GM21447 (cell line): ENCODE measurements at regions not wholly inside any gene's neighbourhood (a gene's known extent, or its start where the extent isn't known, plus 50 kb on each side); places are given as distances from the start of the nearest gene placed in this dataset.

Source experiments
- ATAC-seq: cut with Tn5 transposase; IDR thresholded peaks from one replicate; pipeline ENCODE4 v1.9.1; 2021; ENCODE audit not compliant: unreplicated experiment

DNA sequence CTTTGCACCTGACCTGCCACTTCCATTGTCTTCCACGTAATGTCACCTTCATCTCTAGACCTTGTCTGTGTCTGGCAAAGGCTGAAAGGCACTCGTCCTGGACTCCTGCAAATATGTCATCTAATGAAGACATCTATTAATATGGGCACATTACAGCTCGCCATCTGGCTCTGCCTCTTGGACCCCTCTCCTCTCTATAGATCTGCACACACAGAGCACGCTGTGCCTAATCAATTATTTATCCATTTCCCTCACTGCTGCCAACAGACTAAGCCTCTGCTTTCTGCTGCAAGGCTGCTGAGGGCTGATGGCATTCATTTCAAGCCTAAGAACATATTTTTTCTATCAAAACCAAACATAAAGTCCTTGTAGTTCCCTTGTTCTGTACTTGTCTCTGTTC is 573.0 kb downstream of the TUSC7 start:
- ATAC-seq: no peak

DNA sequence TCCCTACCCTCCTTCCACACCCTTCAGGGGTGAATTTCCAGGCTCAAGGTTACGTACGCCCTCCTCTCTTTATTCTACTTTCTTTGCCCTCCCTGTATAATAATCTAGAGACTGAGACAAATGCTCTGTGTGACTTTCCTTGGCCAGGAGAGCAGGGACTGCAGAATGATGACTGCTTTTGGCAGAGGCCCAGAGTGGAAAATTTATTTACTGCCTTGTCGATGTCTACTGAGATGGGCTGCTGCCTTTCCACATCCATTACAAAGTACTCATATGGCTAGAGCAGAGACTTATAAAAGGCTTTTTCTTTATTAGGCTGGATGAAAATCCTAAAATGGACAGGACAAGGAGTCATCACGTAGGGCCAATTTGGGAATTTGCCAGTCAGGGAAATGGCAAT is 576.2 kb downstream of the TUSC7 start:
- no peak for ATAC-seq

DNA sequence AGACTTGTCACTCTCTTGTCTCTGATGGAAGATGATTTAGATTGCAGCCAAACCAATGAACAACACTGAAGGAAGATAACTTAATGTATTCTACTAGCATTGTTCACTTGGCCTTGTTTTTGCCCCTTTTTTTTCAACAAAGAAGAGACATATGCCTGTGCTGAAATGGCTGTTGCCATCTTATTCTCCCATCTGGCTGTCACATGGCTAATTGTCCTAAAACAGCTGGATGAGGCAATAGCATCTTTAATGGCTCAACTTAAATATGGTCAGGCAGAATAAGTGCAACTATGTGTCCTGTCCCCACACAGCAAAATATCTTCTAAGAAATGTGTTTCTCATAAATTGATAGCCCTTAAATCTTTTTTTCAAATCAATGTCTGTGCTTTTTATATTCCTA is 576.9 kb downstream of the TUSC7 start:
- no peak for ATAC-seq

DNA sequence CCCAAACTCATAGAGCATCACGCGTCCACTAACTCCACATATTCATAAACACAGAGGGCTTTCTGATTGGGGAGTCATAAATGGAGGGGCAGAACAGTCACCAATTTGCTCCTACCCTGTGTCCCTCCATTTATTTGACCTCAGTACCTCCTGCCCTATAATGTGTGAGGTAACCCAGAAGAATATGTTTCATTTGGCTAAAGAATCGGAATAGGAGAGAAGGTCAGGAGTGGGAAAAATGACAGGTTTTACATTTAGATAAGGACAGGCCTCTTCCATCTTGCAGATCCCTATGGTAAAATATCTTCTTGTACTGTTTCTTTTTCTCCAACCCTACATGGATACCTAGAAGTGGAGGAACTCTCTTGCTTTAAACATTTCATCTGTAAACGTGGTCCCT is 578.0 kb downstream of the TUSC7 start:
- no peak for ATAC-seq

DNA sequence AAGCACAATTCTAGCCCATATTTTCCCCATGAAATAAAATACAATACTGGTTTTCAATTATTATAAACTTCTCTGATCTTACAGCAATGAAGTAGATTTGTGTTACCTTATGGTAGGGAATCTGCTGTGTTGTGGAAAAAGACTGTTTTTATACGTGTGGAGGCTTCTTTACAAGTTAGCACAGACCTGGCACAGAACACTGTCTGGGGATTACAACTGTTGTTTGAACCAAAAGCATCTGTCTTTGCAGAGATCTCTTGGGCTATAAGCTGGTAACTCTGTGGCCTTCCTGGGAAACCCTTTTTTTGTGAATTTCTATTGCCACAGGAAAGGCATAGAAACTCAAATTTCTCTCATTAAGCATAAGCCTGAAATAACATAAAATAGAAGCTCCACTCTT is 581.9 kb downstream of the TUSC7 start:
- no peak for ATAC-seq

DNA sequence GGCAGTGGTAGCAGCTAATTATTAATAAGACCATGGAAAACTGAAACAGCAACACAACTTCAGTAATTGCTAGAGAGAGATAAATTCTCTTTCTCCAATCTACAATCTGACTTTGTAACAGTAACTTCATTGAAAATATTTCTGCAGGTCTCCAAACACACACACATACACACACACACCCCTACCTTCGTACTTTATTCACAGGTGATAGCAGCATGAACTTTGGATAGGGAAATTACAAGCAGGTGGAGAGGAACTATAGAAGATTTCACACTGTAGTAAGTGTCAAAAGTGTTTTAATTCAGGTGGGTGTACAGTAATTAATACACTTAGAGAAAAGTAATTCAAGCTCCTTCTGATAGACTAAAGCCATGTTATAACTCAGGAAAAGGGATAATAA is 587.5 kb downstream of the TUSC7 start:
- ATAC-seq: no peak

DNA sequence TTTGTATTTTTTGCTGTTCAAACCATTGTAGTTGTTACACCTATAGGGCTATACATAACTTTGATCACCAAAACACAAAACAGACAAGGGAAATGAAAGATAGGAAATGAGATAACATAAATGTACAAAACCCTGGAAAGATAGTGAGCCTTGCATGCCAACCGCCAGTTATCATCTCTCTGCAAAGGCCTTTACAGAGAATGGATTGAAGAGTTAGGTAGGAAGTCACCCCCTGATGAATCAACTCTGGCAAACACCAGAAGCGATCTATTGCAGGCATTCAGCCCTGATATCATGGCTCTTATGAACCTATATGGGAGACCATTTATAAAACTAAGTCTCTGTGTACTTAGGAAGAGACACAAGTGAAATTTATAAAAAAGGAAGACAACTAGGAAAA is 588.0 kb downstream of the TUSC7 start:
- no peak for ATAC-seq

DNA sequence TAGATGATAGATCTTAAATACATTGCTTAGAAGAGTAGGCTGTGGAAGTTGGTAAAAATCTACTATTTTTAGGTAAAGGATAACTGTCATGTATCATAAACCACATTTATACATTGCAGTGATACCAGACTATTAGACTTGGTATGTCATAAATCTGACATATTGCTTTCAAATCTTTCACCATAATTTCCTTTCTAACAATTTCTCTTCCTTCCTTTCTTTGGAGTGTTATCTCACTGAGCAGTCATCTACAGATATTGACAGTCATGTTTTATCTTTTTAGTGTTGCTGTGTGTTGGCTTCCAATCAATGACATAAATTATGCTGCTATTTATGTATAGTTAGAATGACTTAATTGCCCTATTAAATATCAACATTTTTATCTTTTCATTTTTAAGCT is 588.7 kb downstream of the TUSC7 start:
- ATAC-seq: no peak

DNA sequence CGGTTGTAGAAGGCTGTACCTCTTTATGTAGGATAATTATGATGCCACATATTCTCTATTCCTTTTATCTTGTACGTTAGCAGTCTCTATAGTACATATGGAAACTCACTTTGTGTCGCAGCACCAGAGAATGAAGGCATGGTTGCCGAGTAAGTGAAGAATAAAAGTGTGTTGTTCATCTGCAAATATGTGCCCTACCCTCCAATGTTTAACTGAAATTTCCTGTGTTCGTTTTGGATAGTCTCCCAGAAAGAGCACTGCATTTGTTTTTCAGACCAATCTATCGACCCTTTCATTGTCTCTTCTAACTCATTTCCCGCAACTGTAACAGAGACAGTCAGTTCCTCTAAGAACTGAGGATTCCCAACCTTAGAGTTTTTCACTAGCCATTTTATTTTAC is 592.8 kb downstream of the TUSC7 start:
- no peak for ATAC-seq

DNA sequence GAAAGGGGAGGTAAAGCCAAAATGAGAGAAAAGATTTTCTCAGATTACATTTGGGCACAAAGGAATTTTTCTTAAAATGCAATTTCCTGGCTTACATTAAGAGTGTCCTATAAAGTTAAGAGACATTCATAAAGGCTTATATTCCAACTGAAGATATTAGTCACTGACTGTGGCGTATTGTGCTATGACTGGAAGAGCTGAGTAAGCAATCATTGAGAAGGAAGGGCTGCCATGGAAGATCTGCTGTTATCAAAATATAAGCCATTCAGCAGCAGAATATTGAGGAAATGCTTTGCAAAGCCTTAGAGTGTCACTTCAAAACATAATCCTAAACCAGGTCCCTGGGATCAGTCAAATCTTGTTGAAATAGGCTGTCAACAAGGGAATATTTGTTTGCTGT is 593.9 kb downstream of the TUSC7 start:
- no peak for ATAC-seq

DNA sequence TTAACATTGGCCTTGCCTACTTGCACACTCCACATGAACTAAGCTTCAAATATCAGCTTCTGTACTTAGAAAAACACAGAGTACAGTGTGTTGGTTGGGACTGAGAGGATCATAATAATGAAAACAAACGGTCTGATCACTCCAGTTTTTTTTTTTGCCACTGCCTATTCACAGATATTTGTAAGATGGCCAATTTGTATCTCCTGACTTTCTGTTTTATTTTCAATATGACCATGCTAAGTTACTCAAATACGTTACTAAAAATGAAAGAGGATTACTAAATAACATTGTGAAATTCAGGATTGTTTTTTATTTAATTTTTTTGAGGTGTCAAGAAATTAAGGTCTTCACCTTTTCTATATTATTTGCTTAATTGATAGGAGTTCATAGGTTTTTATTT is 595.1 kb downstream of the TUSC7 start:
- no peak for ATAC-seq

DNA sequence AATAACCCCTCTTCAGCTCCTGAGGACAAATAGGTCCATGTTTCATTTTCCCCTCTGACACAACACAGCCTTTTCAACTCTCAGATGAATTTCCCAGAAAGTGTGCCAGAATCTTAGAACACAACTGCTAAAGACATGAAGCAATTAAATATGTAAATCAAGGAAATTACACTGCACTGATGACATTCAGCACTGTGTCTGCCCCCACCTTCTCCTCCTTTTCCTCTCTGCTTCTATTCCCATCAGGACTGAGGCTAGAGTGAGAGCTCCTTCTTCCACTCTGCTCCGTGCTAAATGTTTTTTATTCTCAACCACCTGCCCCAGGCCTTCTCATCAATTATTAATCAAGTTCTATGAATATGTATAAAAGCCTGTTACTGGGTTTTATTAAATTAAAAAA is 596.1 kb downstream of the TUSC7 start:
- ATAC-seq: no peak

DNA sequence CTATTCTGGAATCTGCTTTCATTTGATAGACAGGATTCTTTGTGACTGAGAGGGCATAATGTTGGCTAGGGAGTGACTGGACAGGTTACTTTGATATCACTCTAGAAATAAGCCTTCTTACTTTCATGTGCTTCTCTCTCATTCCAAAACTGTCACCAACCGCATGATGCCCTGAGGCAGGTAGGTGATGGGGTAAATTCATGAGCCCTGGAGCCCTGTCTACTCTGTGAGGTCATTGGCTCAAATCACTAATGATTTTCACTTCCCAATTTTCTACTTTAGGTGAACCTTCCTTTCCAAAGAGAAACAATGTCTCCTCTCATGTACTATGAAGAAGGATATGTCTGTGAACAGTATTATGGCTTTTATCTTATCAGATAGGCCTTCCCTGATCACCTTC is 596.7 kb downstream of the TUSC7 start:
- peak; percentile 58 for ATAC-seq

DNA sequence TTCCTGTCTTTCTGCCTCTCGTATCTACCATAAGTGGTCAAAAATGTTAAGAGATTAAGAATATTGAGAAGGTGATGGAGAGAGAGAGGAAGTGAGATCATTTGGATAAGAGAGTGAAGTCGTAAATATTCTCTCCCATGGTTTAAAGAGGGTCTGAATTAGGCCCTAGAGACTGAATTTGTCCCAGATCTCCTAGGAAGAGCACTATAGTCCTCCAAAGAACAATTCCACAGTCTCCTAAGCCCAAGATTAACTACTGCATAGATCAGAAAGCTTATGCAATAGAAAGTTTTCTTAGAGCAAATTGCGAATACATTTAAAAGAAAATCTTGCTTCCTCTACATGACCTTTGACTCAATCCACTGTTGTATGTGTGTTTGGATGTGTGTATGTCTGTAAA is 598.8 kb downstream of the TUSC7 start:
- no peak for ATAC-seq

DNA sequence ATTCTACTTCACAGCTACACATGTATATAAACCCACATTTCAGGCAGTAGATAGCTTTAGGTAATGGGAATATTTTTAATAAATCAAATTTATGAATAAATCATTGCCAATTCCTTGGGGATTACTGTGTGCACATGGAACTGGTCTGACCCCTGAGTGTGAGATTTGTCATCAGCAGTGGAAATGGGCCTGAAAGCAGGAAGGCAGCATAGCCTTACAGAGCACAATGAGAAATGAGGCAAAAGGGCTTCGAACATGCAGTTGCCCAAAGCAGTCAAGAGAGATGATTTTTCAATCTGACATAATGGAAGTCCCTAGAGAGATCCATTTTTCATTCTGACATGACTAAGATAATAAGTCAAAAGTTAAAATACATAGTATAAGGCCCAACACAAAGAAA is 599.2 kb downstream of the TUSC7 start:
- no peak for ATAC-seq

DNA sequence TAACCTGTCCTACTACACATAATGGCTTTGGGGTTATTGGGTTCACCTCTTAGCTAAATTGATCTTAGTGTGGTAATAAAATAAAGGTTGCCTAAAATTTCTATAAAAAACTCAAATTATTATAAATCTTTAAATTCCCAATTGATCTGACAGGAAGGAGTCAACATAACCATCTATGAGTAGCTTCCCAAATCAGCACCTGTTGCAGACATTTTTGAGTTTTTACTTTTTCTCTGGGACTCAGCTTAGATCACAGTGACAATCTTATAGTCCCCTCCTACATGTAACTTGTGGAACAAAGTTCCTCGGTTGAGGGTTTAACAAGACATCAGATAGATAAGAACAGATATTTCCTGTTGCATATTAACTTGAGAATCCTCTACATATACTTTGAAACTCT is 601.0 kb downstream of the TUSC7 start:
- ATAC-seq: no peak

DNA sequence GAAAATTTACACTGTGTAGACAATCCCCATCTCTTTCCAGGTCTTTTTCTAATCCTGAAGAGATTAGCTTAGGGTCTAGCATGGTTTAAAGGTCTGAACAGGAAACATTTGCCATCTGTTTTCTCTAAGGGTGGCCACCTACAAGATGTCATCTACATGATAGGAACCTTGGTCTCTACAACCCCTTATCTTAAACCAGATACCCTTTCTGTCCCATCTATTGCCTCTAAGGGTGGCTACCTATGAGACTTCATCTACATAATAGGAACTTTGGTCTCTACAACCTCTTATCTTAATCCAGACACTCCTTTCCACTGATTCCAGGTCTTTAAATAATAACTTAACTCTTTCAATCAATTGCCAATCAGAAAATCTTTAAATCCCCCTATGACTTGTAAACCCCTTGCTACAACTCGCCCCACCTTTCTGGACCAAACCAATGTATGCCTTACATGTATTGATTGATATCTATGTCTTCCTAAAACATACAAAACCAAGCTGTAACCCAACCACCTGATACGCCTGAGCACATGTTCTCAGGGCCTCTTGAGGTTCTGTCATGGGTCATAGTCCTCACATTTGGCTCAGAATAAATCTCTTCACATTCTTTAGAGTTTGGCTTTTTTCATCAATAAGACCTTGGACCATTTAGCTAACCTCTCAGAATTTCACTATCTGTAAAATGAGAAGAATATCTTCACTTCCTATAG is 605.0 kb downstream of the TUSC7 start:
- ATAC-seq: no peak

DNA sequence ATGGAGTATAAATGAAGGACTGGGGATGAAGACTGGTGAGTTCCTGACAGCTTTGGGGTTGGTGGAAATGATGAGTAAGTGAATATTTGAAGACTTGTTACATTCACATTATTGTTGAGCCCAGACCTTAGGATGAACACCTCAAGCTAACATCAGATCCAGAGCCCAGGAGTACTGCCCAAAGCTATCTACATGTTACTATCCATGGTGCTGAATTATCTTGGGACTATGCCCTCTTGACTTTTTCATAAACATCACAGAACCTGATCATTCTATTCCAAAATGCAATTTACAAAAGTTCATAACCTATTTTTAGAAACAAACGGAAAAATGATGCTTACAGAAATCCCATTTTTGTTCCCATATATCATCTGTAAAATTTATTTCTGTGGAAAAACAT is 613.3 kb downstream of the TUSC7 start:
- no peak for ATAC-seq

DNA sequence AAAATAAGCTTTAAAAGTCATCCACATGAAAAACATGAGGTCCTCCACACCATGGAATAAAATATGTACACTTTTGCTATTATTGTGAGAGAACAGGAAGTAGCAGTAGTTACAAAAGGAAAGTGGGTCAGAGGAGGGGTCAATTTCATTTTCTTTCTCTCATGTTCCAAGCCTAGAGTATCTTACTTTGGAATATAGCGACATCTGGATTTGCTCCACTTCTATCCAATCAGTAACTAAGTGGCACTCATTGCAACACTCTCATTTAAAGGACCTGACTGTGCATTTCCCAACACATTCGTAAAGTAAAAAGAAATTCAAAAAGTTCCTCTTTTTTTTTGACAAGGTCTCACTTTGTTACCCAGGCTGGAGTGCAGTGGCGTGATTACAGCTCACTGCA is 637.3 kb downstream of the TUSC7 start:
- ATAC-seq: no peak

DNA sequence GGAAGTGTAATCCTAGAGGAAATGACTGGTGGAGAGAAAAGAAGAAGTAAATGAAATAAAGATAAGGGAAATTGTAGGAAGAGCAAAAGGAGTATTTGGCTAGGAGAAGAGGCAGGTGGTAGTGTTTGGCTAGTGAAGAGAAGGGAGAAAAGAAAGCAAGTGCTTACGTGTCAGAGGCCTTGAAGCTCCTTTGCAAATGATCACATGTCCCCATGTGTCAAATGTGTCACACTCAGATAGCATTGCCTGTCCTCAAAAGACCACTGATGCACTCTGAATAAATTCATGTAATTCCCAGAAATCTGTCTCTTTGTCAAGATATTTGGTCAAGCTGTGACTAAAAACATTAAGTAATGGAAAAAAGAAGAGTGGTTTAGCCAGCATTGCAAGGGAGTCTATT is 639.3 kb downstream of the TUSC7 start:
- no peak for ATAC-seq

DNA sequence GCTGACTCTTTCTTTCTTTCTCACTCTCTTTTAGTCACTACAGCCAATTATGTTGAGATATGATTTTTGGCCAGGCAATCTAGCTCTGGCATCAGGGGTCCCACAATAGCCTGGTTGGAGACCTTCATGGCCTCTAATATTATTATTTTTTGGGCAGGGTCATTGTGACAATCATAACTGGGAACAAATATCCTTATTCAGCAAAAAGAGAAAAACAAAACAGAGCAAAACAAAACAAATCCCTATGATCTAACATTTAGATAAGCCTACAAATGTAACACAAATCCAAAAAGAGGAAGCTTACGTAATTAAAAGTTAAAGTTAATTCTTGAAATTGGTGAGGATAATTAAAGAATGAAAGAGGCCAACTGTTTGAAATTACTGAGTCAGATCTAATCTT is 640.0 kb downstream of the TUSC7 start:
- no peak for ATAC-seq

DNA sequence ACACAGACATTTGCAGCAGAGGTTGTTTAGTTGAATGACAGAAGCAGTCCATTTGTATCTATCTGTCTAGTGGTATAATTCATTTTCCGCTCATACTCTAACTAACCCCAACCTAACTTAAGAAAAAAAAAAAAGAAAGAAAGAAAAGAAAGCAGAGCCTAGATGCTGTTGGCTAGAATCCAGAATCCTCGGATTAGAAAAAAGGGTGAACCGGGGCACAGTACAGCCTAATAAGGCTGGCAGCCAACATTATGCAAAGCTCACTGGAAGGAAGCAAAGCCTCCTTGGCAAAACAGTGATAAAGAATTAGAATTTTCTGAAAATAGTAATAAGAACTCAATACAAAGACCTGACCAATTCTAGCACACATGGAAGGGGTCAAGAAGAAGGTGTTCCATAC is 640.8 kb downstream of the TUSC7 start:
- no peak for ATAC-seq

DNA sequence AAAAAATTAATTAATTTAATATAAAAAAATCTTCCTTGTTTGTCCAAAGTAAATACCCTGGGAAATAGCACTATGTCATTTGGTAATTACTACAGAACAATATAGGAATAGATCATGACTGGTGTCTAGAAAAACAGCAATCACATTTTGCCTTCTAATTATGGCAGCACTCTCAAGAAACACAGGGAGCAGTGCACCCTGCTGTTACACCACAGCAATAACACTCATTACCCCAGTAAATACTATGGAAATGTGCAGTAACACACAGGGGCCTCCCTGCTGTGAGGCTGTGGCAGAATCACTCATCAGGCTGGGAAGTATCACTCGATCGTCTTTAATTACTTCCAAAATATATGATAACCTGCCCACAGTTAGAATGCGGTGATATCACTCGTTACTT is 646.0 kb downstream of the TUSC7 start:
- ATAC-seq: no peak
